Adipocyte (in vitro differentiated cells): ENCODE measurements at regions not wholly inside any gene's neighbourhood (a gene's known extent, or its start where the extent isn't known, plus 50 kb on each side); places are given as distances from the start of the nearest gene placed in this dataset.

Source experiments
- DNase-seq: peaks from one replicate; pipeline ENCODE4 v3.0.0-alpha.2; 2015; ENCODE audit warnings: low read depth
- H3K27me3 ChIP-seq: replicated peaks from 2 replicates; pipeline ENCODE4 v1.7.0; 2013; ENCODE audit warnings: mild to moderate bottlenecking, low read length, moderate library complexity; ENCODE audit not compliant: control insufficient read depth, insufficient read depth
- H3K36me3 ChIP-seq: 2 replicates; pipeline ENCODE4 v1.7.0; 2013; ENCODE audit warnings: low read length, mild to moderate bottlenecking, moderate library complexity; ENCODE audit not compliant: control insufficient read depth, insufficient read depth, severe bottlenecking
- H3K4me1 ChIP-seq: 2 replicates; pipeline ENCODE4 v1.7.0; 2013; ENCODE audit warnings: mild to moderate bottlenecking, low read length, moderate library complexity; ENCODE audit not compliant: control insufficient read depth, insufficient read depth
- H3K4me3 ChIP-seq: 2 replicates; pipeline ENCODE4 v1.7.0; 2013; ENCODE audit warnings: mild to moderate bottlenecking, low read length, moderate library complexity
- H3K9ac ChIP-seq: 2 replicates; pipeline ENCODE4 v1.7.0; 2013; ENCODE audit warnings: mild to moderate bottlenecking, low read length, moderate library complexity
- H3K9me3 ChIP-seq: 2 replicates; pipeline ENCODE4 v1.7.0; 2013; ENCODE audit warnings: mild to moderate bottlenecking, low read length, moderate library complexity; ENCODE audit not compliant: control insufficient read depth

GRCh38 chr6:166839569-166839968, 116.8 kb downstream of the RNASET2 start:
- Histone ChIP-seq H3K27me3 (no peaks in the 10 kb centered on the region), H3K9ac (no peak overlapping the region), H3K4me1 (no peaks in the 10 kb centered on the region), H3K36me3 (no peaks in the 10 kb centered on the region), H3K4me3 (no peak overlapping the region), H3K9me3 (peaks cover 8% of the 10 kb centered on the region)
- no peak for DNase-seq

GRCh38 chr6:166838987-166839386, 117.4 kb downstream of the RNASET2 start:
- H3K4me3 ChIP-seq = no peak overlapping the region
- peaks cover 14% of the 10 kb centered on the region for H3K9me3 ChIP-seq
- H3K36me3 ChIP-seq = no peaks in the 10 kb centered on the region
- H3K4me1 ChIP-seq = no peaks in the 10 kb centered on the region
- DNase-seq = no peak
- H3K27me3 ChIP-seq = no peaks in the 10 kb centered on the region
- H3K9ac ChIP-seq = no peak overlapping the region

GRCh38 chr6:166836785-166837718, 119.3 kb downstream of the RNASET2 start:
- Histone ChIP-seq H3K36me3 (no peaks in the 10 kb centered on the region), H3K4me3 (no peak overlapping the region)
- no peak for DNase-seq

DNA sequence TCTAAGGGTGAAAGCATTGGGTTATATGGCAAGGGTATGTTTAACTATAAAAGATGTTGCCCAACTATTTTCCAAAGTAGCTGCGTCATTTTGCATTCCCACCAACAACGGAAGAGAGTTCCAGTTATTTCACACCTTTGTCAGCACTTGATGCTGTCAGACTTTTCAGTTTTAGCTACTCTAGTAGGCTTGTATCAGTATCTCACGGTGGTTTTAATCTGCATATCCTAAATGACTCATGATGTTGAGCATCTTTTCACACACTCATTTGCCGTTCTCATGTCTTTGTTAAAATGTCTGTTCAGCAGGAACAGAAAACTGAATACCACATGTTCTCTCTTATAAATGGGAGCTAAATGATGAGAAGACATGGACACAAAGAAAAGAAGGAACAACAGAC, 122.3 kb downstream of the RNASET2 start:
- H3K4me1 ChIP-seq = no peaks in the 10 kb centered on the region
- no peak for DNase-seq
- H3K36me3 ChIP-seq = no peaks in the 10 kb centered on the region
- no peak overlapping the region for H3K4me3 ChIP-seq
- H3K9me3 ChIP-seq = peaks cover 17% of the 10 kb centered on the region
- no peaks in the 10 kb centered on the region for H3K27me3 ChIP-seq
- no peak overlapping the region for H3K9ac ChIP-seq

More at GRCh38 chr6:166836785-166837718, 119.3 kb downstream of the RNASET2 start:
- peaks cover 17% of the 10 kb centered on the region for H3K9me3 ChIP-seq
- H3K9ac ChIP-seq = no peak overlapping the region
- no peaks in the 10 kb centered on the region for H3K4me1 ChIP-seq
- H3K27me3 ChIP-seq = no peaks in the 10 kb centered on the region

- H3K27me3 ChIP-seq = no peaks in the 10 kb centered on the region
- no peak overlapping the region for H3K9ac ChIP-seq
- peaks cover 17% of the 10 kb centered on the region for H3K9me3 ChIP-seq
- no peak for DNase-seq
- no peak overlapping the region for H3K4me3 ChIP-seq
- H3K36me3 ChIP-seq = no peaks in the 10 kb centered on the region
- H3K4me1 ChIP-seq = no peaks in the 10 kb centered on the region
Observed at GRCh38 chr6:166830891-166831363, 125.4 kb downstream of the RNASET2 start.

- H3K4me3 ChIP-seq = no peak overlapping the region
- no peak overlapping the region for H3K9ac ChIP-seq
- no peaks in the 10 kb centered on the region for H3K36me3 ChIP-seq
- no peaks in the 10 kb centered on the region for H3K27me3 ChIP-seq
- no peaks in the 10 kb centered on the region for H3K4me1 ChIP-seq
- peaks cover 13% of the 10 kb centered on the region for H3K9me3 ChIP-seq
- no peak for DNase-seq
Observed at GRCh38 chr6:166830185-166830890, 126.0 kb downstream of the RNASET2 start.

- DNase-seq = no peak
- Histone ChIP-seq H3K9me3 (no peaks in the 10 kb centered on the region), H3K9ac (no peak overlapping the region), H3K36me3 (no peaks in the 10 kb centered on the region), H3K4me1 (no peaks in the 10 kb centered on the region), H3K4me3 (no peak overlapping the region), H3K27me3 (peaks cover 10% of the 10 kb centered on the region)
Observed at GRCh38 chr6:166826264-166826663, 130.1 kb downstream of the RNASET2 start.

GRCh38 chr6:166825553-166826145, 130.7 kb downstream of the RNASET2 start:
- peak; percentile 24 for DNase-seq
- Histone ChIP-seq H3K27me3 (peaks cover 10% of the 10 kb centered on the region), H3K36me3 (no peaks in the 10 kb centered on the region), H3K9me3 (no peaks in the 10 kb centered on the region), H3K4me1 (no peaks in the 10 kb centered on the region), H3K4me3 (no peak overlapping the region), H3K9ac (no peak overlapping the region)

- Histone ChIP-seq H3K36me3 (no peaks in the 10 kb centered on the region), H3K4me1 (no peaks in the 10 kb centered on the region), H3K27me3 (peaks cover 11% of the 10 kb centered on the region), H3K9ac (no peak overlapping the region), H3K4me3 (no peak overlapping the region), H3K9me3 (no peaks in the 10 kb centered on the region)
- no peak for DNase-seq
Observed at GRCh38 chr6:166824880-166825250, 131.5 kb downstream of the RNASET2 start.

GRCh38 chr6:166824146-166824879, 132.0 kb downstream of the RNASET2 start:
- H3K9me3 ChIP-seq = no peaks in the 10 kb centered on the region
- H3K36me3 ChIP-seq = no peaks in the 10 kb centered on the region
- no peak overlapping the region for H3K4me3 ChIP-seq
- peaks cover 17% of the 10 kb centered on the region for H3K27me3 ChIP-seq
- H3K9ac ChIP-seq = no peak overlapping the region
- no peaks in the 10 kb centered on the region for H3K4me1 ChIP-seq
- DNase-seq = no peak
